Neutrophil (primary cell): ENCODE measurements at regions not wholly inside any gene's neighbourhood (a gene's known extent, or its start where the extent isn't known, plus 50 kb on each side); places are given as distances from the start of the nearest gene placed in this dataset.

ENCODE experiments used
- H3K27ac ChIP-seq: fragments of 200-600 bp; sonication (generic); 2 replicates; pipeline ENCODE4 v1.5.1; 2016; ENCODE audit warnings: mild to moderate bottlenecking, moderate library complexity
- H3K27me3 ChIP-seq: fragments of 200-600 bp; sonication (generic); 2 replicates; pipeline ENCODE4 v1.6.0; 2016; ENCODE audit warnings: mild to moderate bottlenecking
- H3K36me3 ChIP-seq: fragments of 200-600 bp; sonication (generic); 2 replicates; pipeline ENCODE4 v1.5.1; 2017
- H3K4me1 ChIP-seq, 2 experiments: fragments of 200-600 bp in 1 of 2; sonication (generic) in 1 of 2; 1 replicate in 1 of 2; 2 replicates in 1 of 2; pipeline versions ENCODE4 v1.5.1 to v1.6.1; 2013 to 2016; ENCODE audit warnings: low read depth in 1 of 2, low read length in 1 of 2, mild to moderate bottlenecking in 1 of 2, moderate library complexity in 1 of 2; ENCODE audit not compliant: control insufficient read depth in 1 of 2, insufficient read depth in 1 of 2
- H3K4me3 ChIP-seq, 2 experiments: fragments of 200-600 bp in 1 of 2; sonication (generic) in 1 of 2; 1 replicate in 1 of 2; 2 replicates in 1 of 2; pipeline ENCODE4 v1.5.1; 2013 to 2016; ENCODE audit warnings: low read depth in 1 of 2, low read length in 1 of 2, mild to moderate bottlenecking in 1 of 2, moderate library complexity in 1 of 2
- H3K9me3 ChIP-seq: fragments of 200-600 bp; sonication (generic); 2 replicates; pipeline ENCODE4 v1.5.1; 2016
- TF ChIP-seq, protein P1 (sequence below): fragments of 200-600 bp; sonication (generic); IDR thresholded peaks from 2 replicates; pipeline ENCODE4 v1.5.1; 2016; ENCODE audit warnings: antibody characterized with exemption

DNA sequence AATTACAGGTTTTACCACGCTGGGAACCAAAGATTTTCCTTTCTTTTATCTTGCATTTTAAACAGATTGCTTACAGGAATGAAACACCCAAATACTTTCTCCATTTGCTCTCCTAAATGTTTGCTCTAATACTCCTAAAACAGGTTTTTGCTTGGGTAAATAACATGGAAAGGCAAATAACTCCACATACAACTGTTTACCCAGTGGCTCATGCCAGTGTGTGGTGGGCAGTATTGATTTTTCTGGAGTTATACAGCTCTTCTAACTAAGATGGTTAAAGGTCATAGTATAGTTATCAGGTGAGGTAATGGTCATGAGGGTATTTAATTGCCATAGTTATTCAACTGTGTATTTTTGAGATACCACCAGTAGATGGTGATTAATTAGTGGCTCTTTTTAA is 61.2 kb upstream of the RAB27B start:
- Histone ChIP-seq H3K4me1 (no peaks in the 10 kb centered on the region), H3K36me3 (no peaks in the 10 kb centered on the region), H3K9me3 (no peaks in the 10 kb centered on the region), H3K4me3 (no peak overlapping the region), H3K27me3 (peaks cover 16% of the 10 kb centered on the region), H3K27ac (no peak overlapping the region)
- TF ChIP-seq, protein P1, sequence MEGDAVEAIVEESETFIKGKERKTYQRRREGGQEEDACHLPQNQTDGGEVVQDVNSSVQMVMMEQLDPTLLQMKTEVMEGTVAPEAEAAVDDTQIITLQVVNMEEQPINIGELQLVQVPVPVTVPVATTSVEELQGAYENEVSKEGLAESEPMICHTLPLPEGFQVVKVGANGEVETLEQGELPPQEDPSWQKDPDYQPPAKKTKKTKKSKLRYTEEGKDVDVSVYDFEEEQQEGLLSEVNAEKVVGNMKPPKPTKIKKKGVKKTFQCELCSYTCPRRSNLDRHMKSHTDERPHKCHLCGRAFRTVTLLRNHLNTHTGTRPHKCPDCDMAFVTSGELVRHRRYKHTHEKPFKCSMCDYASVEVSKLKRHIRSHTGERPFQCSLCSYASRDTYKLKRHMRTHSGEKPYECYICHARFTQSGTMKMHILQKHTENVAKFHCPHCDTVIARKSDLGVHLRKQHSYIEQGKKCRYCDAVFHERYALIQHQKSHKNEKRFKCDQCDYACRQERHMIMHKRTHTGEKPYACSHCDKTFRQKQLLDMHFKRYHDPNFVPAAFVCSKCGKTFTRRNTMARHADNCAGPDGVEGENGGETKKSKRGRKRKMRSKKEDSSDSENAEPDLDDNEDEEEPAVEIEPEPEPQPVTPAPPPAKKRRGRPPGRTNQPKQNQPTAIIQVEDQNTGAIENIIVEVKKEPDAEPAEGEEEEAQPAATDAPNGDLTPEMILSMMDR: no peak

DNA sequence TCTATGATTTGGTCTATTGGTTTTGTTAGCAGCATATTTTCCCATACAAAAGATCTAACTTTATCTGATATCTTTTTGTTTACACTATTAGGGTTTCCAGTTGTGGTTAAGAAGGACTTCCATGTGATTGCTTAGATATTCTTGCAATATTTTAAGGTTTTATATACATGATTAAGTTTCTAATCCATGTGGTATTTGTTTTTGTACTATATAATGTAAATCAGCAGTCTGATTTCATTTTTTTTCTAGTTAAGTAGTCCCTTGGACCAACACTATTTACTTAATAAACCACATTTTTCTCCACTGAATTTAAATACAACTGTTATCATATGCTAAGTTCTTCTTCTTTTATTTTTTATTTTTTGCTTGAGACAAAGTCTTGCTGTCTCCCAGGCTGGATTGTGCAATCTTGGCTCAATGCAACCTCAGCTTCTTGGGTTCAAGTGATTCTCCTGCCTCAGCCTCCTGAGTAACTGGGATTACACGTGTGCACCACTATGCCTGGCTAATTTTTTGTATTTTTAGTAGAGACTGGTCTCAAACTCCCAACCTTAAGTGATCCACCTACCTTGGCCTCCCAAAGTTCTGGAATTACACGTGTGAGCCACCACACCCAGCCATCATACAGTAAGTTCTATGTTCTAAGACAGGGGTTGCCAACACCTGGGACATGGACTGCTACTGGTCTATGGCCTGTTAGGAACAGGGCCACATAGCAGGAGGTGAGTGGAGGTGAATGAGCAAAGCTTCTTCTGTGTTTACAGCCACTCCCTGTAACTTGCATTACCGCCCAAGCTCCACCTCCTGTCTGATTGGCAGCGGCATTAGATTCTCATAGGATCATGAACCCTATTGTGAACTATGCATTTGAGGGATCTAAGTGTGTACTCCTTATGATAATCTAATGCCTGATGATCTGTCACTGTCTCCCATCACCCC is 58.5 kb upstream of the RAB27B start:
- peaks cover 7% of the 10 kb centered on the region for H3K27me3 ChIP-seq
- no peak overlapping the region for H3K27ac ChIP-seq
- no peaks in the 10 kb centered on the region for H3K4me1 ChIP-seq
- TF ChIP-seq, protein P1: no peak
- no peaks in the 10 kb centered on the region for H3K9me3 ChIP-seq
- no peaks in the 10 kb centered on the region for H3K36me3 ChIP-seq
- H3K4me3 ChIP-seq: no peak overlapping the region

DNA sequence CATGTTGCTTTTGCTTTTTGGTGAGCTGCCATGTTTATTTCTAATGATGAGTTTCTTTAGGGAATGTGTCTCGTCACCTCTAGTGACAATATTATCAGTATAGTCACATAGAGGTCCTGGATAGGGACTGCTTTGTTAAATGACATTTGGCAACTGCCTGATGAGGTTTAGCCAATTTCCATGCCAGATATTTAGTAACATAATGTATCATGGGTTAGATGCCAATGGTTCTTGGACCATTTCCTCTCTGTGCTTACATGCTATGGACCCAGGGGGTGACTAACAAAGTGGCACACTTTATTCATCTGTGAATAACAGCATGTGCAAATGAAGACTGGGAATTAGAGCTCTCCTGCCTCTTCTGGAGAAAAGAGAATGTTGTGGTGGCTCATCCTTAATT is 56.2 kb upstream of the RAB27B start:
- no peaks in the 10 kb centered on the region for H3K27me3 ChIP-seq
- no peaks in the 10 kb centered on the region for H3K4me1 ChIP-seq
- H3K4me3 ChIP-seq: no peak overlapping the region
- H3K9me3 ChIP-seq: no peaks in the 10 kb centered on the region
- H3K36me3 ChIP-seq: no peaks in the 10 kb centered on the region
- TF ChIP-seq, protein P1: no peak
- H3K27ac ChIP-seq: no peak overlapping the region

DNA sequence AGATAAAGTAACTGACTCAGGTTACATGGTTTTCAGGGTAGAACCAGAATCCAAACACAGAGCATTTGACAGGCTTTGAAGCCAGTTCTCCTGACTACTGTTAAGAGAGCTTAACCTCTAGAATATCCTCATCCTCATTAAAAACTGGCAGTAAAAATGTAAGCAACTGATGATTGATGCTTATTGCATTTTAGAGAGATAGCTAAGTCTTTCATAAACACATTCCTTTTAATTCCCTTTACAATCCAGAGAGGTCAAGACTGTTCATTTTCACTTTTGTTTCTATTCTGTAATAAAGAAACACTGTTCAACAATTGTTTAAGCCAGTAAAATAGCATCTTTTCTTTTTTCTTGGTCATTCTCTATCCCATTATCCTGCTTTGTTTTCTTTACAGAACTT is 53.9 kb upstream of the RAB27B start:
- H3K36me3 ChIP-seq: no peaks in the 10 kb centered on the region
- H3K27me3 ChIP-seq: no peaks in the 10 kb centered on the region
- TF ChIP-seq, protein P1: no peak
- no peaks in the 10 kb centered on the region for H3K4me1 ChIP-seq
- H3K4me3 ChIP-seq: no peak overlapping the region
- no peak overlapping the region for H3K27ac ChIP-seq
- no peaks in the 10 kb centered on the region for H3K9me3 ChIP-seq

DNA sequence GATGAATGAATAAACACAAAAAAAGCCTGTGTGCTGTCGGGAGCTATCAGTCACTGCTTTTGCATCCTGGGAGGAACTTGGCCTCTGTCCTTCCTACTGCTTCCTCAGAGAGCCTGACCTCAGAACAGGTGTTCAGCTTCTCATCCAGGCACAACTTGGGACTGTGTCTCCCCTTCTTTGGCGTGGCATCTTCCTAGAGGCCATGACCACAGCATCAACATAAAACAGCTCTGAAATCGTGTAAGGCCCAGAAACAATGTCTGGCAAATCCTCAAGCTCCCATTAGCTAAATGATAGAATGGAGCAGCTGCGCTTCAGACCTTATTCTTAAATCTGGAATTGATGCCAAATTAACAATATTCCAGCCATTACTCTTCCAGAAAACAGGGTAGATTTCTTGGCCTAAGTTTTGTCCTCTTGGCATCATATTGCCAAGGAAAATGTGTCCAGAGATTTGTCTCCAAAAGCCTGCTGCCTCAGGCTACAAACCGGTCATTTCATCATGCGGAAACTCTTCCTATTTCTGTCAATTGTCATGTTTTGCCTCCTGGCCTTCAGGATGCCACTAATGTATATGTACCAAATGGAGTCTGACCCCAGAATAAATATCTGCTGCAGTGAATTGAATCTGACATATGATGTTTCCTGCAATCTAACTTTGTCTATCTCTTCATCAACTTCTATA is 53.2 kb upstream of the RAB27B start:
- no peaks in the 10 kb centered on the region for H3K9me3 ChIP-seq

More for the DNA sequence above, 53.2 kb upstream of the RAB27B start:
- Histone ChIP-seq H3K4me1 (no peaks in the 10 kb centered on the region), H3K27me3 (no peaks in the 10 kb centered on the region), H3K4me3 (no peak overlapping the region), H3K36me3 (no peaks in the 10 kb centered on the region), H3K27ac (no peak overlapping the region)
- TF ChIP-seq, protein P1: no peak
